CD8-positive, alpha-beta memory T cell (primary cell): ENCODE measurements at regions not wholly inside any gene's neighbourhood (a gene's known extent, or its start where the extent isn't known, plus 50 kb on each side); places are given as distances from the start of the nearest gene placed in this dataset.

Experiments
- CTCF ChIA-PET: fragments of 350-600 bp; sonication (Branson Sonifier 250); formaldehyde crosslinking; loops from one replicate; lab custom pipeline; 2021; ENCODE audit warnings: antibody characterized with exemption; lab: Charles Lee
- POLR2A ChIA-PET: fragments of 350-600 bp; sonication (Branson Sonifier 250); formaldehyde crosslinking; loops from one replicate; lab custom pipeline; 2021; ENCODE audit warnings: antibody characterized with exemption; lab: Charles Lee
- DNase-seq, 5 donors: peaks; one replicate each; pipeline versions ENCODE4 v3.0.0 to v3.0.0-alpha.2; 2020 to 2022; ENCODE audit warnings: mixed read lengths in 1 of 5
- H3K27ac ChIP-seq: one replicate; pipeline ENCODE4 v1.7.0; 2013; ENCODE audit warnings: low read depth, mild to moderate bottlenecking, low read length, moderate library complexity
- H3K27me3 ChIP-seq: 2 replicates; pipeline ENCODE4 v1.7.0; 2013; ENCODE audit warnings: low read length, mild to moderate bottlenecking; ENCODE audit not compliant: insufficient read depth, poor library complexity, severe bottlenecking
- H3K36me3 ChIP-seq: 2 replicates; pipeline ENCODE4 v1.7.0; 2013; ENCODE audit warnings: mild to moderate bottlenecking, low read length, moderate library complexity; ENCODE audit not compliant: insufficient read depth
- H3K4me1 ChIP-seq: 2 replicates; pipeline ENCODE4 v1.7.0; 2013; ENCODE audit warnings: mild to moderate bottlenecking, low read length, moderate library complexity; ENCODE audit not compliant: insufficient read depth
- H3K4me3 ChIP-seq: 2 replicates; pipeline ENCODE4 v1.7.0; 2013; ENCODE audit warnings: mild to moderate bottlenecking, low read length
- H3K9me3 ChIP-seq: 2 replicates; pipeline ENCODE4 v1.7.0; 2013; ENCODE audit warnings: mild to moderate bottlenecking, low read length
- H3K27ac Mint-ChIP-seq, 8 donors: one replicate each; pipeline ENCODE4 v1.8.0; 2020 to 2021; ENCODE audit warnings: mixed read lengths in 8 of 8, mild to moderate bottlenecking in 6 of 8, inconsistent platforms in 3 of 8, moderate library complexity in 3 of 8
- H3K27me3 Mint-ChIP-seq, 2 donors: one replicate each; pipeline ENCODE4 v1.8.0; 2020 to 2021; ENCODE audit warnings: mixed read lengths in 2 of 2, mild to moderate bottlenecking in 1 of 2, moderate library complexity in 1 of 2
- H3K36me3 Mint-ChIP-seq, 3 donors: one replicate each; pipeline ENCODE4 v1.8.0; 2020 to 2021; ENCODE audit warnings: mixed read lengths in 3 of 3, inconsistent platforms in 1 of 3, mild to moderate bottlenecking in 1 of 3
- H3K4me1 Mint-ChIP-seq, 3 donors: one replicate each; pipeline ENCODE4 v1.8.0; 2020 to 2021; ENCODE audit warnings: mixed read lengths in 3 of 3, inconsistent platforms in 1 of 3, mild to moderate bottlenecking in 1 of 3
- H3K4me3 Mint-ChIP-seq, 7 donors: one replicate each; pipeline ENCODE4 v1.8.0; 2020 to 2021; ENCODE audit warnings: mixed read lengths in 7 of 7, mild to moderate bottlenecking in 6 of 7, moderate library complexity in 4 of 7, inconsistent platforms in 2 of 7
- H3K9me3 Mint-ChIP-seq, 5 donors: one replicate each; pipeline ENCODE4 v1.8.0; 2020 to 2022; ENCODE audit warnings: mixed read lengths in 5 of 5, mild to moderate bottlenecking in 3 of 5, moderate library complexity in 2 of 5, inconsistent platforms in 1 of 5

- no peaks in the 10 kb centered on the region for H3K27me3 ChIP-seq
- H3K4me3 ChIP-seq, result no peak overlapping the region
- DNase-seq, result no peak
- Mint-ChIP-seq H3K27ac (no peak overlapping the region), H3K4me3 (no peak overlapping the region), H3K4me1 (no peaks in the 10 kb centered on the region), H3K36me3 (no peaks in the 10 kb centered on the region), H3K27me3 (no peaks in the 10 kb centered on the region), H3K9me3 (peaks cover 3 to 26% (median 15%) of the 10 kb centered on the region in 5 donors)
- H3K4me1 ChIP-seq, result no peaks in the 10 kb centered on the region
- ChIA-PET CTCF (no interaction called here), POLR2A (no interaction called here)
- no peaks in the 10 kb centered on the region for H3K36me3 ChIP-seq
- H3K9me3 ChIP-seq, result no peaks in the 10 kb centered on the region
- no peak overlapping the region for H3K27ac ChIP-seq
These were observed 1063.8 kb upstream of the CNTN5 start for GRCh38 chr11:97956904-97957303.

GRCh38 chr11:97961431-97961830 is 1059.3 kb upstream of the CNTN5 start:
- no peak overlapping the region for H3K27ac ChIP-seq
- no peaks in the 10 kb centered on the region for H3K27me3 Mint-ChIP-seq
- no peaks in the 10 kb centered on the region for H3K4me1 Mint-ChIP-seq
- DNase-seq, result no peak
- no peaks in the 10 kb centered on the region for H3K36me3 Mint-ChIP-seq
- CTCF ChIA-PET, result no interaction called here
- no peak overlapping the region for H3K27ac Mint-ChIP-seq
- no peak overlapping the region for H3K4me3 Mint-ChIP-seq
- H3K36me3 ChIP-seq, result no peaks in the 10 kb centered on the region
- H3K9me3 ChIP-seq, result no peaks in the 10 kb centered on the region
- POLR2A ChIA-PET, result no interaction called here
- no peaks in the 10 kb centered on the region for H3K27me3 ChIP-seq
- peaks cover 0 to 29% (median 16%) of the 10 kb centered on the region in 5 donors for H3K9me3 Mint-ChIP-seq
- H3K4me3 ChIP-seq, result no peak overlapping the region
- no peaks in the 10 kb centered on the region for H3K4me1 ChIP-seq

GRCh38 chr11:97962758-97963157 is 1058.0 kb upstream of the CNTN5 start:
- no peaks in the 10 kb centered on the region for H3K4me1 ChIP-seq
- no peak overlapping the region for H3K4me3 Mint-ChIP-seq
- no peaks in the 10 kb centered on the region for H3K9me3 ChIP-seq
- no peaks in the 10 kb centered on the region for H3K36me3 Mint-ChIP-seq
- no peaks in the 10 kb centered on the region for H3K4me1 Mint-ChIP-seq
- ChIA-PET CTCF (no interaction called here), POLR2A (no interaction called here)
- H3K36me3 ChIP-seq, result no peaks in the 10 kb centered on the region
- no peak for DNase-seq
- H3K9me3 Mint-ChIP-seq, result peaks cover 0 to 31% (median 20%) of the 10 kb centered on the region in 5 donors
- H3K4me3 ChIP-seq, result no peak overlapping the region
- H3K27ac Mint-ChIP-seq, result no peak overlapping the region
- H3K27me3 ChIP-seq, result no peaks in the 10 kb centered on the region
- peak overlapping the region; percentile 72 for H3K27ac ChIP-seq
- H3K27me3 Mint-ChIP-seq, result no peaks in the 10 kb centered on the region

GRCh38 chr11:97963528-97964331 is 1057.0 kb upstream of the CNTN5 start:
- CTCF ChIA-PET, result no interaction called here
- Mint-ChIP-seq H3K27me3 (no peaks in the 10 kb centered on the region), H3K9me3 (peaks cover 0 to 25% (median 18%) of the 10 kb centered on the region in 5 donors), H3K36me3 (no peaks in the 10 kb centered on the region), H3K4me1 (no peaks in the 10 kb centered on the region), H3K4me3 (no peak overlapping the region), H3K27ac (no peak overlapping the region)
- Histone ChIP-seq H3K4me1 (no peaks in the 10 kb centered on the region), H3K27me3 (no peaks in the 10 kb centered on the region), H3K27ac (peak overlapping the region; percentile 72), H3K36me3 (no peaks in the 10 kb centered on the region), H3K9me3 (no peaks in the 10 kb centered on the region), H3K4me3 (no peak overlapping the region)
- no peak for DNase-seq
- POLR2A ChIA-PET, result no interaction called here

- Mint-ChIP-seq H3K4me3 (no peak overlapping the region), H3K9me3 (peaks cover 0 to 25% (median 14%) of the 10 kb centered on the region in 5 donors)
- H3K9me3 ChIP-seq, result no peaks in the 10 kb centered on the region
These were observed 1056.3 kb upstream of the CNTN5 start for GRCh38 chr11:97964332-97965004.

GRCh38 chr11:97965849-97966646 is 1054.7 kb upstream of the CNTN5 start:
- Mint-ChIP-seq H3K27ac (no peak overlapping the region), H3K4me3 (no peak overlapping the region), H3K4me1 (no peaks in the 10 kb centered on the region), H3K36me3 (no peaks in the 10 kb centered on the region), H3K27me3 (no peaks in the 10 kb centered on the region), H3K9me3 (peaks cover 0 to 24% (median 20%) of the 10 kb centered on the region in 5 donors)
- no peaks in the 10 kb centered on the region for H3K9me3 ChIP-seq
- peak overlapping the region; percentile 72 for H3K27ac ChIP-seq
- H3K36me3 ChIP-seq, result no peaks in the 10 kb centered on the region
- H3K27me3 ChIP-seq, result no peaks in the 10 kb centered on the region
- CTCF ChIA-PET, result no interaction called here
- POLR2A ChIA-PET, result no interaction called here
- DNase-seq, result no peak
- H3K4me1 ChIP-seq, result no peaks in the 10 kb centered on the region
- H3K4me3 ChIP-seq, result no peak overlapping the region

More at GRCh38 chr11:97964332-97965004, 1056.3 kb upstream of the CNTN5 start:
- no peaks in the 10 kb centered on the region for H3K27me3 Mint-ChIP-seq
- no peaks in the 10 kb centered on the region for H3K36me3 Mint-ChIP-seq
- no peaks in the 10 kb centered on the region for H3K4me1 Mint-ChIP-seq
- H3K27ac Mint-ChIP-seq, result no peak overlapping the region
- no peaks in the 10 kb centered on the region for H3K27me3 ChIP-seq
- no peak for DNase-seq
- POLR2A ChIA-PET, result no interaction called here
- CTCF ChIA-PET, result no interaction called here
- no peaks in the 10 kb centered on the region for H3K4me1 ChIP-seq
- H3K4me3 ChIP-seq, result no peak overlapping the region
- peak overlapping the region; percentile 72 for H3K27ac ChIP-seq
- no peaks in the 10 kb centered on the region for H3K36me3 ChIP-seq

GRCh38 chr11:97966901-97967300 is 1053.8 kb upstream of the CNTN5 start:
- H3K27ac Mint-ChIP-seq, result no peak overlapping the region
- peaks cover 0 to 24% (median 19%) of the 10 kb centered on the region in 5 donors for H3K9me3 Mint-ChIP-seq
- ChIA-PET CTCF (no interaction called here), POLR2A (no interaction called here)
- DNase-seq, result no peak
- Histone ChIP-seq H3K9me3 (no peaks in the 10 kb centered on the region), H3K4me1 (no peaks in the 10 kb centered on the region), H3K27ac (peak overlapping the region; percentile 0), H3K27me3 (no peaks in the 10 kb centered on the region), H3K4me3 (no peak overlapping the region), H3K36me3 (no peaks in the 10 kb centered on the region)
- H3K27me3 Mint-ChIP-seq, result no peaks in the 10 kb centered on the region
- H3K4me1 Mint-ChIP-seq, result no peaks in the 10 kb centered on the region
- H3K36me3 Mint-ChIP-seq, result no peaks in the 10 kb centered on the region
- no peak overlapping the region for H3K4me3 Mint-ChIP-seq

- Mint-ChIP-seq H3K9me3 (peaks cover 0 to 21% (median 11%) of the 10 kb centered on the region in 5 donors), H3K4me3 (no peak overlapping the region), H3K27me3 (no peaks in the 10 kb centered on the region), H3K36me3 (no peaks in the 10 kb centered on the region), H3K27ac (no peak overlapping the region), H3K4me1 (no peaks in the 10 kb centered on the region)
- ChIA-PET POLR2A (no interaction called here), CTCF (no interaction called here)
- Histone ChIP-seq H3K9me3 (no peaks in the 10 kb centered on the region), H3K4me1 (no peaks in the 10 kb centered on the region), H3K36me3 (no peaks in the 10 kb centered on the region), H3K27me3 (no peaks in the 10 kb centered on the region), H3K4me3 (no peak overlapping the region), H3K27ac (no peak overlapping the region)
- DNase-seq, result no peak
These were observed 1052.7 kb upstream of the CNTN5 start for GRCh38 chr11:97968071-97968470.
